GM12874 (cell line): ENCODE measurements at regions not wholly inside any gene's neighbourhood (a gene's known extent, or its start where the extent isn't known, plus 50 kb on each side); places are given as distances from the start of the nearest gene placed in this dataset.

Experiments used
- TF ChIP-seq, protein P1 (sequence below): IDR thresholded peaks from 2 replicates; pipeline ENCODE4 v1.5.1; 2011; ENCODE audit warnings: low read depth, mild to moderate bottlenecking, control low read depth, low read length, moderate library complexity; ENCODE audit not compliant: insufficient read depth

DNA sequence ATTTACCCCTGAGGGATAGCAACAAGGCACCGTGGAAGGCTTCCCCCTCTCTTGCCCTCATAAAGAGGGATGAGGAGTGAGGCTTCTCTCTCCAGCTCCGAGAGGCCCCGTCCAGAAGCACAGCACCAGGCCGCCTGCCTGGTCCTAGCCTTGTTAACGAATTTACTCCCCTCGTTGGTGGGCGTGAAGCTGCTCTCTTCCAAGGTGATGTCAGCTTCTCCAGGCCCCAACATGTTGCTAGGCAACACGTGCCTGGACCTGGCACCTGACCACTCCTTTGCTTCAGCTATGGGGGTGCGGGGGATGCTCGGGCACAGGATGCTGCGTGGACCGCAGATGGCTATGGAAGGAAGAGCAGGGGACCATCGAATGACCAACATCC, 135.2 kb upstream of the MGMT start:
- TF ChIP-seq, protein P1, sequence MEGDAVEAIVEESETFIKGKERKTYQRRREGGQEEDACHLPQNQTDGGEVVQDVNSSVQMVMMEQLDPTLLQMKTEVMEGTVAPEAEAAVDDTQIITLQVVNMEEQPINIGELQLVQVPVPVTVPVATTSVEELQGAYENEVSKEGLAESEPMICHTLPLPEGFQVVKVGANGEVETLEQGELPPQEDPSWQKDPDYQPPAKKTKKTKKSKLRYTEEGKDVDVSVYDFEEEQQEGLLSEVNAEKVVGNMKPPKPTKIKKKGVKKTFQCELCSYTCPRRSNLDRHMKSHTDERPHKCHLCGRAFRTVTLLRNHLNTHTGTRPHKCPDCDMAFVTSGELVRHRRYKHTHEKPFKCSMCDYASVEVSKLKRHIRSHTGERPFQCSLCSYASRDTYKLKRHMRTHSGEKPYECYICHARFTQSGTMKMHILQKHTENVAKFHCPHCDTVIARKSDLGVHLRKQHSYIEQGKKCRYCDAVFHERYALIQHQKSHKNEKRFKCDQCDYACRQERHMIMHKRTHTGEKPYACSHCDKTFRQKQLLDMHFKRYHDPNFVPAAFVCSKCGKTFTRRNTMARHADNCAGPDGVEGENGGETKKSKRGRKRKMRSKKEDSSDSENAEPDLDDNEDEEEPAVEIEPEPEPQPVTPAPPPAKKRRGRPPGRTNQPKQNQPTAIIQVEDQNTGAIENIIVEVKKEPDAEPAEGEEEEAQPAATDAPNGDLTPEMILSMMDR, result no peak

DNA sequence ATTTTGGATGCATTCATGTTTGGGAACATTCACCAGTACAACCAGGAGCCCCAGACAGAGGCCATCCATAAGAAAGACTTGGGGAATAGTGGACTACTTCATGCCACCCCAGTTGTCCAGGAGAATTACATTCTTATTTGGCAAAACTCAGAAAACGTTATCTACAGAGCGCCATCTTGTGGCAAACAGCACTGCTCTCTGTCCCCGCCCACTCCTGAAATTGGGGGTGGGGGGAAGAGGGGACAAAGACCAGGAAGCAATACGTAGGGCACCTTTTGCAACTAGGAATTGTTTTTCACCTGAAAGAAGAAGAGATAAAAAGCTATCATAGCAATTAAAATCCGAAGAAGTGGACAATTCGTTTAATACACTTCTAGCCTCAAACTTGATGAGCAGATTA, 134.6 kb upstream of the MGMT start:
- TF ChIP-seq, protein P1, result 0 out of 2 replicates have a peak, but pooled peaks have one; percentile 9

DNA sequence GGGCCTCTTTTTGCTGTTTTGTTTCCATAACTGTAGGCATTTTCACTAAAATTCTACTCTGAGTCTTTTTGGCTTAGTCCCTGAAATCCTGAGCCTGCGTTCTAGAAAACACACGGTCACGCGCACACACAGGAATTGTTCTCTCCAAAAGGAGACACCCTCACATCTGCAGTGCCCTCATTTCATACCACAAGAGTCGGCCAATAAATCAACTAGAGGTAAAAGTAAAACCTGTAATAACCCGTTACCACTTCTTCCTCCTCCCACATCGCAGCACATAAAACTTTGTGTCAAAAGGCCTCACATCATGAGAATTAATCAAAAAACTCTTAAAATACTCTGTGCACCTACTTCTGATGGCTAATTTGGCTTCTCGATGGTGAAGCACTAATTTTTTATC, 133.3 kb upstream of the MGMT start:
- TF ChIP-seq, protein P1, result no peak

DNA sequence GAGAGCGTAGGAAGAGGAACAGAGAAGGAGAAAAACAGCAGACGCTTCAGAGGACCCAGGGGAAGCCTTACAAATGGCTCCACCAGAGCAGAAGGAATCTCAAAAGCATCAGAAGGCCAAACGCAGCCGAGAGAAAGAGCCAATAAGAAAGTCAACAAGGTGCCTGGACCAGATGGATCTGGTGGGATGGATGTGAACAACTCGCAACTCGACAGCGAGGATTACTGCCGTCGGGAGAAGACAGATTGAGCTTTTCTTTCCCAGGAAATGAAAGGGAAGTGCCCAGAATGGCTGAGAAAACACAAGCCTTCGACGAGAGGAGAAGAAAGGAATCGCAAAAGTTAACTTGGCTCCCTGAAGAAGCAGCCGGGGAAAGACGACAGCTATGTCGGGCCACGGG, 132.8 kb upstream of the MGMT start:
- TF ChIP-seq, protein P1, result no peak

DNA sequence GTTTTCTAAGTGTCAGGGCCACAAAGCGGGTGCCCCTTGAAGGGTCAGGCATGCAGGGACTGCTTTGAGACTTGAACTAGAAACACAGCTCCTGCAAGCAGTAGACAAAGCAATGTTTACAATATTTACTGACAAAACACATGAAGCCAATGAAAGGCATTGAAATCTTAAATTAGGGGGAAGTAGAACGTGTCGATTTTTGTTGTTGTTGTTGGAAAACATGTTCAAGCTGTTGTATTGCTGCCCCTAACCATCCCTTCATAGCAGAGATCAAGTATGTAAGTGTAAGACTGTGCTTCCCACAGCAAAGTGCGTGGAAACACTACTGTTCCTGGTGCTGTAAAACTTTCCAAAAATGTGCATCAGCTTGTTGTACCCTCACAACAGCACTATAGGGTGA, 131.6 kb upstream of the MGMT start:
- TF ChIP-seq, protein P1, result no peak

DNA sequence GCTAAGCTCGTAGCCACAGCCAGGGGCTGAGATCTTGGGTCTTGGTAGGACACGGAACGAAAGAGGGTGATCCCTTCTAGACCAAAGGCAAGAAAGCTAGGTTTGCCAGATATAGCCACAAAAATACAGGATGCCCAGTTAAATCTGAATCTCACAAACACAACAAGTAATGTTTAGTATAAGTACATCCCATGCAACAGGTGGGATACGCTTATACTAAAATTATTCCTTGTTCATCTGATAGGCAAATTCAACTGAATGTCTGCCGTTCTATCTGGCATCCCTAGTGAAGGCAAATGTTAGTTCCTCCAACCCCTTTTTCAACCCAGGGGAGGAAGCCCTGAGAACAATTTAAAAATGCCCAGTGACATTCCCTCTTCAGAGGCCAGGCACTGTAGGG, 131.1 kb upstream of the MGMT start:
- TF ChIP-seq, protein P1, result no peak

DNA sequence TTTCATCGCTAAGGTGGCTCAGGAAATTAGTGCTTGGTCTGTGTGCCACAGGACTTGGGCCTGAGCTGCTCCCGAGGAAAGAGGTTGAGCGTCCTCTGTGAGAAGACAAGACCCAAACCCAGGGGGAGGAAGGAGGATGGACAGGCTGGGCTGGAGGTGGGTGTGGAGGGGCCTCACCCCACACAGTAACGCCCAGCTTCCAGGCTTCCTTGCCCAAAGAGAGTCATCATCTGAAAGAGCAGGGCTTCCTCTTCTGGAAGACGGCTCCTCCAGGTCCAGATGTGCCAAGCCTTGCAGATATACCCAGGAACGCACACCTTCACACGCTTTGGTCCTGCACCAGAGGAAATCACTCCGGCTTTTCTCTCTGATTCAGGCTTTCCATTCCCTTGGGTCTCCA, 127.8 kb upstream of the MGMT start:
- TF ChIP-seq, protein P1, result no peak

DNA sequence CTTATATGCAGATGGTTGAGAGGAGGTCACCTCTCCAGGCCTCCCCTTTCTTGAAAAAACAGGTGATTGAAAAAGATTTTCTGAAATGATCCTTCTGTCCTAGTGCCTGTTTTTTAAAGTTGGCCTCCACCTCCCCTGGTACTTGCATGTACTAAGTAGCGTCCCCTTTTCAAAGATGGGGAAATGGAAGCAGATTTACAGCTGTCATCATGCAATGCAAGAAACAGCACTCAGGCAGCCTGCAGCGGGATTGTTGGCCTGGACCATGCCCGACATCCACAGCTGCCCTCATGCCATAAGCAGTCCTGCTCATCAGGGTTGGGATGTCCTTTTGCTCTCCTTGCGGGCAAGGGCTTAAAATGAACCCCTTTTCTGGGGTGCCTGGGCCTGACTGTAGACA, 127.2 kb upstream of the MGMT start:
- TF ChIP-seq, protein P1, result no peak
